HCT116 (cell line): ENCODE measurements at regions not wholly inside any gene's neighbourhood (a gene's known extent, or its start where the extent isn't known, plus 50 kb on each side); places are given as distances from the start of the nearest gene placed in this dataset.

ENCODE experiments used
- ATAC-seq: fragments of 200-7000 bp; cut with Tn5 transposase; 2 replicates; pipeline ENCODE4 v1.9.1; 2020; ENCODE audit warnings: mild to moderate bottlenecking, moderate library complexity
- BruUV-seq: library from RNA; stranded (reverse); fragments of 400-500 nt; replicated peaks from 2 replicates; lab custom pipeline; 2021; lab: Mats Ljungman, UMichigan
- CTCF ChIA-PET: fragments of 300-600 bp; sonication (Branson Sonifier 250); formaldehyde crosslinking; loops from one replicate; lab custom pipeline; 2021; ENCODE audit warnings: antibody characterized with exemption; lab: Charles Lee
- POLR2A ChIA-PET: fragments of 300-600, 350-600 bp; sonication (Branson Sonifier 250); formaldehyde crosslinking; loops from one replicate; lab custom pipeline; 2021; ENCODE audit warnings: antibody characterized with exemption; lab: Charles Lee
- RAD21 ChIA-PET, 2 experiments: fragments of 300-600 bp; sonication (Branson Sonifier 250); formaldehyde crosslinking; loops; one replicate each; lab custom pipeline; 2023; ENCODE audit warnings: low total read pairs in 2 of 2; ENCODE audit not compliant: uncharacterized antibody in 2 of 2, unreplicated experiment in 2 of 2, low non-redundant PET in 1 of 2; lab: Charles Lee
- DNase-seq: peaks from one replicate; pipeline ENCODE4 v3.0.0-alpha.2; 2010; ENCODE audit warnings: low read depth, low spot score
- H2AFZ ChIP-seq: fragments of 200-600 bp; shearing (Covaris generic), sonication (generic); 2 replicates; pipeline ENCODE4 v1.6.1; 2017; ENCODE audit warnings: low read depth, mixed run types, mixed read lengths, antibody characterized with exemption, low read length; ENCODE audit not compliant: poor library complexity, severe bottlenecking
- H3K27ac ChIP-seq: 2 replicates; pipeline ENCODE4 v1.5.1; 2012; ENCODE audit warnings: low read depth, low read length
- H3K27me3 ChIP-seq: fragments of 200-600 bp; sonication (generic); 2 replicates; pipeline ENCODE4 v1.6.1; 2016; ENCODE audit warnings: mixed run types, low read length, mixed read lengths; ENCODE audit not compliant: insufficient read depth
- H3K36me3 ChIP-seq, 2 experiments: fragments of 200-500 bp in 1 of 2; fragments of 200-600 bp in 1 of 2; sonication (Bioruptor generic) in 1 of 2; sonication (generic) in 1 of 2; 2 replicates each; pipeline versions ENCODE4 v1.5.1 to v1.6.1; 2014 to 2016; ENCODE audit warnings: low read length in 2 of 2, inconsistent platforms in 1 of 2, mixed read lengths in 1 of 2, mixed run types in 1 of 2; ENCODE audit not compliant: insufficient read depth in 2 of 2, control insufficient read depth in 1 of 2
- H3K4me1 ChIP-seq, 2 experiments: fragments of 200-600 bp in 1 of 2; sonication (generic) in 1 of 2; 2 replicates each; pipeline versions ENCODE4 v1.5.1 to v1.6.1; 2012 to 2017; ENCODE audit warnings: low read length in 2 of 2, inconsistent platforms in 1 of 2, mild to moderate bottlenecking in 1 of 2, mixed read lengths in 1 of 2, mixed run types in 1 of 2, moderate library complexity in 1 of 2; ENCODE audit not compliant: insufficient read depth in 2 of 2, control insufficient read depth in 1 of 2
- H3K4me2 ChIP-seq: fragments of 200-600 bp; sonication (generic); 2 replicates; pipeline ENCODE4 v1.6.1; 2017; ENCODE audit warnings: mixed run types, low read length, mixed read lengths
- H3K4me3 ChIP-seq, 2 experiments: fragments of 200-600 bp in 1 of 2; sonication (generic) in 1 of 2; replicated peaks in 1 of 2; 2 replicates each; pipeline ENCODE4 v1.5.1; 2011 to 2016; ENCODE audit warnings: low read length in 2 of 2, control low read depth in 1 of 2, low read depth in 1 of 2, mild to moderate bottlenecking in 1 of 2, mixed read lengths in 1 of 2, mixed run types in 1 of 2
- H3K79me2 ChIP-seq: fragments of 200-600 bp; sonication (generic); 2 replicates; pipeline ENCODE4 v1.6.1; 2017; ENCODE audit warnings: mild to moderate bottlenecking, mixed run types, low read length, moderate library complexity, mixed read lengths; ENCODE audit not compliant: insufficient read depth
- H3K9ac ChIP-seq: fragments of 200-600 bp; sonication (generic); 2 replicates; pipeline ENCODE4 v1.6.1; 2016; ENCODE audit warnings: low read length, mixed read lengths
- H3K9me2 ChIP-seq: fragments of 200-600 bp; sonication (generic), shearing (Covaris generic); 2 replicates; pipeline ENCODE4 v1.6.1; 2017; ENCODE audit warnings: mixed run types, mild to moderate bottlenecking, moderate library complexity; ENCODE audit not compliant: insufficient read depth
- H3K9me3 ChIP-seq, 2 experiments: fragments of 200-500 bp in 1 of 2; fragments of 200-600 bp in 1 of 2; sonication (Bioruptor generic) in 1 of 2; sonication (generic) in 1 of 2; 2 replicates each; pipeline ENCODE4 v1.6.1; 2014 to 2017; ENCODE audit warnings: low read length in 2 of 2, mixed read lengths in 2 of 2, inconsistent platforms in 1 of 2, low read depth in 1 of 2, mild to moderate bottlenecking in 1 of 2, mixed run types in 1 of 2, moderate library complexity in 1 of 2; ENCODE audit not compliant: control insufficient read depth in 1 of 2, insufficient read depth in 1 of 2
- H4K20me1 ChIP-seq: fragments of 200-600 bp; sonication (generic), shearing (Covaris generic); 2 replicates; pipeline ENCODE4 v1.6.1; 2017; ENCODE audit warnings: mixed run types, mild to moderate bottlenecking, moderate library complexity; ENCODE audit not compliant: insufficient read depth
- ATF3 ChIP-seq: IDR thresholded peaks from 2 replicates; pipeline ENCODE4 v1.6.1; 2012
- CBX3 ChIP-seq: IDR thresholded peaks from 2 replicates; pipeline ENCODE4 v1.6.1; 2012; ENCODE audit warnings: low read depth
- CEBPB ChIP-seq: IDR thresholded peaks from 2 replicates; pipeline ENCODE4 v1.6.1; 2012; ENCODE audit warnings: low read depth
- EGR1 ChIP-seq: IDR thresholded peaks from 2 replicates; pipeline ENCODE4 v1.6.1; 2012; ENCODE audit warnings: low read depth
- EZH2phosphoT487 ChIP-seq: fragments of 200-600 bp; IDR thresholded peaks from 2 replicates; pipeline ENCODE4 v1.6.1; 2018; ENCODE audit warnings: antibody characterized with exemption, borderline replicate concordance
- FOSL1 ChIP-seq: IDR thresholded peaks from 2 replicates; pipeline ENCODE4 v1.6.1; 2012; ENCODE audit warnings: low read depth
- JUND ChIP-seq: IDR thresholded peaks from 2 replicates; pipeline ENCODE4 v1.6.1; 2012
- POLR2AphosphoS5 ChIP-seq: IDR thresholded peaks from 2 replicates; pipeline ENCODE4 v1.6.1; 2011; ENCODE audit warnings: mild to moderate bottlenecking, low read depth, low read length, moderate library complexity
- RAD21 ChIP-seq: IDR thresholded peaks from 2 replicates; pipeline ENCODE4 v1.6.1; 2012; ENCODE audit warnings: low read depth, mild to moderate bottlenecking
- SIN3A ChIP-seq: IDR thresholded peaks from 2 replicates; pipeline ENCODE4 v1.6.1; 2012; ENCODE audit warnings: low read depth
- SRF ChIP-seq: IDR thresholded peaks from 2 replicates; pipeline ENCODE4 v1.6.1; 2012; ENCODE audit warnings: low read depth
- TCF7L2 ChIP-seq: IDR thresholded peaks from 2 replicates; pipeline ENCODE4 v1.7.0; 2011; ENCODE audit warnings: borderline replicate concordance, inconsistent platforms; ENCODE audit not compliant: insufficient read depth, insufficient read length; ENCODE audit errors: extremely low read depth
- YY1 ChIP-seq: IDR thresholded peaks from 2 replicates; pipeline ENCODE4 v1.6.1; 2011; ENCODE audit warnings: low read length, low read depth, moderate library complexity, mild to moderate bottlenecking; ENCODE audit not compliant: insufficient replicate concordance; ENCODE audit errors: extremely low read depth
- ZFX ChIP-seq: fragments of 450-650 bp; IDR thresholded peaks from 2 replicates; pipeline ENCODE4 v1.6.1; 2017
- ZNF274 ChIP-seq: fragments of 200-500 bp; sonication (Bioruptor generic); IDR thresholded peaks from 2 replicates; pipeline ENCODE4 v1.6.1; 2014; ENCODE audit warnings: mild to moderate bottlenecking, low read depth, low read length, inconsistent platforms
- intact Hi-C: fragments of 100-400 bp; cut with micrococcal nuclease; formaldehyde crosslinking; loops from 2 replicates; pipeline ENCODE4 v1.10.0; 2022
- TF ChIP-seq, protein P1 (sequence below), 3 experiments: fragments of 200-600 bp in 1 of 3; sonication (generic) in 1 of 3; IDR thresholded peaks in 2 of 3; conservative IDR thresholded peaks in 1 of 3; 2 replicates each; pipeline ENCODE4 v1.5.1; 2012 to 2017; ENCODE audit warnings: low read depth in 2 of 3, low read length in 2 of 3, antibody characterized with exemption in 1 of 3, borderline replicate concordance in 1 of 3, control low read depth in 1 of 3, mild to moderate bottlenecking in 1 of 3, mixed read lengths in 1 of 3, mixed run types in 1 of 3, moderate library complexity in 1 of 3; ENCODE audit not compliant: insufficient read depth in 1 of 3
- TF ChIP-seq, protein P2 (sequence below): IDR thresholded peaks from 2 replicates; pipeline ENCODE4 v1.6.1; 2012; ENCODE audit warnings: low read depth

DNA sequence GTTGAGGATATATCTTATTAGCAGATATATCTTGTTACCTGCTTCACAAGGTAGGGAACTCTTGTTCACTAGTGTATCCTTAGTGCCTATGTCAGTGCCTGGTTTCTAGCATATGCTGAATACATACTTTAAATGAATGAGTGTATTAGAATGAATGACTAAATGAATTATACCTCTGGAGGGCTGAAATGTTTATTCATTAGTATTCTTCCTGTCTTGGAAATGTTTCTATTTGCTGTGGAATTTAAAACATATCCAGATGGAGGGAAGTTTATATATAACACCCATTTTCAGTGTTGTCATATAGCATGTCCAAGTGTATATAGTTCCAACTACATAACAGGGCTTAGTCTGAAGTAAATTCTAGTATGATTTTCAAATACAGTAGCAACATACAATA is 581.5 kb downstream of the TBL1XR1 start:
- Histone ChIP-seq H2AFZ (no peak overlapping the region), H4K20me1 (no peaks in the 10 kb centered on the region), H3K4me3 (no peak overlapping the region), H3K9ac (no peak overlapping the region), H3K4me2 (no peak overlapping the region), H3K27ac (no peak overlapping the region), H3K36me3 (no peaks in the 10 kb centered on the region), H3K9me3 (no peaks in the 10 kb centered on the region), H3K9me2 (no peaks in the 10 kb centered on the region), H3K79me2 (no peaks in the 10 kb centered on the region), H3K27me3 (no peaks in the 10 kb centered on the region), H3K4me1 (no peaks in the 10 kb centered on the region)
- ChIA-PET RAD21 (no interaction called here), POLR2A (no interaction called here), CTCF (no interaction called here)
- TF ChIP-seq SRF: no peak
- TF ChIP-seq POLR2AphosphoS5: no peak
- TF ChIP-seq JUND: no peak
- no peak for TF ChIP-seq YY1
- TF ChIP-seq SIN3A: no peak
- no peak for TF ChIP-seq ZFX
- no peak for TF ChIP-seq ZNF274
- TF ChIP-seq EZH2phosphoT487: no peak
- no peak for TF ChIP-seq FOSL1
- no peak for TF ChIP-seq EGR1
- TF ChIP-seq CEBPB: no peak
- TF ChIP-seq, protein P1, sequence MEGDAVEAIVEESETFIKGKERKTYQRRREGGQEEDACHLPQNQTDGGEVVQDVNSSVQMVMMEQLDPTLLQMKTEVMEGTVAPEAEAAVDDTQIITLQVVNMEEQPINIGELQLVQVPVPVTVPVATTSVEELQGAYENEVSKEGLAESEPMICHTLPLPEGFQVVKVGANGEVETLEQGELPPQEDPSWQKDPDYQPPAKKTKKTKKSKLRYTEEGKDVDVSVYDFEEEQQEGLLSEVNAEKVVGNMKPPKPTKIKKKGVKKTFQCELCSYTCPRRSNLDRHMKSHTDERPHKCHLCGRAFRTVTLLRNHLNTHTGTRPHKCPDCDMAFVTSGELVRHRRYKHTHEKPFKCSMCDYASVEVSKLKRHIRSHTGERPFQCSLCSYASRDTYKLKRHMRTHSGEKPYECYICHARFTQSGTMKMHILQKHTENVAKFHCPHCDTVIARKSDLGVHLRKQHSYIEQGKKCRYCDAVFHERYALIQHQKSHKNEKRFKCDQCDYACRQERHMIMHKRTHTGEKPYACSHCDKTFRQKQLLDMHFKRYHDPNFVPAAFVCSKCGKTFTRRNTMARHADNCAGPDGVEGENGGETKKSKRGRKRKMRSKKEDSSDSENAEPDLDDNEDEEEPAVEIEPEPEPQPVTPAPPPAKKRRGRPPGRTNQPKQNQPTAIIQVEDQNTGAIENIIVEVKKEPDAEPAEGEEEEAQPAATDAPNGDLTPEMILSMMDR (IDR thresholded peaks at IDR 0.05 in 2 of 3, conservative IDR thresholded peaks at IDR 0.05 in 1 of 3; ENCODE audit: borderline replicate concordance in 1 of 3, insufficient read depth in 1 of 3, low read depth in 2 of 3, low read length in 2 of 3): no peak
- TF ChIP-seq TCF7L2: no peak
- TF ChIP-seq, protein P2, sequence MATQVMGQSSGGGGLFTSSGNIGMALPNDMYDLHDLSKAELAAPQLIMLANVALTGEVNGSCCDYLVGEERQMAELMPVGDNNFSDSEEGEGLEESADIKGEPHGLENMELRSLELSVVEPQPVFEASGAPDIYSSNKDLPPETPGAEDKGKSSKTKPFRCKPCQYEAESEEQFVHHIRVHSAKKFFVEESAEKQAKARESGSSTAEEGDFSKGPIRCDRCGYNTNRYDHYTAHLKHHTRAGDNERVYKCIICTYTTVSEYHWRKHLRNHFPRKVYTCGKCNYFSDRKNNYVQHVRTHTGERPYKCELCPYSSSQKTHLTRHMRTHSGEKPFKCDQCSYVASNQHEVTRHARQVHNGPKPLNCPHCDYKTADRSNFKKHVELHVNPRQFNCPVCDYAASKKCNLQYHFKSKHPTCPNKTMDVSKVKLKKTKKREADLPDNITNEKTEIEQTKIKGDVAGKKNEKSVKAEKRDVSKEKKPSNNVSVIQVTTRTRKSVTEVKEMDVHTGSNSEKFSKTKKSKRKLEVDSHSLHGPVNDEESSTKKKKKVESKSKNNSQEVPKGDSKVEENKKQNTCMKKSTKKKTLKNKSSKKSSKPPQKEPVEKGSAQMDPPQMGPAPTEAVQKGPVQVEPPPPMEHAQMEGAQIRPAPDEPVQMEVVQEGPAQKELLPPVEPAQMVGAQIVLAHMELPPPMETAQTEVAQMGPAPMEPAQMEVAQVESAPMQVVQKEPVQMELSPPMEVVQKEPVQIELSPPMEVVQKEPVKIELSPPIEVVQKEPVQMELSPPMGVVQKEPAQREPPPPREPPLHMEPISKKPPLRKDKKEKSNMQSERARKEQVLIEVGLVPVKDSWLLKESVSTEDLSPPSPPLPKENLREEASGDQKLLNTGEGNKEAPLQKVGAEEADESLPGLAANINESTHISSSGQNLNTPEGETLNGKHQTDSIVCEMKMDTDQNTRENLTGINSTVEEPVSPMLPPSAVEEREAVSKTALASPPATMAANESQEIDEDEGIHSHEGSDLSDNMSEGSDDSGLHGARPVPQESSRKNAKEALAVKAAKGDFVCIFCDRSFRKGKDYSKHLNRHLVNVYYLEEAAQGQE: no peak
- no peak for TF ChIP-seq ATF3
- TF ChIP-seq CBX3: no peak
- no peak for TF ChIP-seq RAD21
- no TSS peak for BruUV-seq
- intact Hi-C loops: no loop called here
- ATAC-seq: no peak
- no peak for DNase-seq
